Brain microvascular endothelial cell (primary cell): ENCODE measurements at regions not wholly inside any gene's neighbourhood (a gene's known extent, or its start where the extent isn't known, plus 50 kb on each side); places are given as distances from the start of the nearest gene placed in this dataset.
A peak's percentile ranks its signal among the peaks of the same experiment; 100 is the strongest.

Experiments used
- DNase-seq: peaks from one replicate; pipeline ENCODE4 v3.0.0-alpha.2; 2020
- H3K27ac ChIP-seq: fragments of 250-450 bp; sonication (Bioruptor Pico); 2 replicates; pipeline ENCODE4 v1.5.1; 2020; ENCODE audit warnings: mild to moderate bottlenecking, moderate library complexity
- H3K27me3 ChIP-seq: fragments of 250-450 bp; sonication (Bioruptor Pico); replicated peaks from 2 replicates; pipeline ENCODE4 v1.5.1; 2020; ENCODE audit warnings: mild to moderate bottlenecking
- H3K36me3 ChIP-seq: fragments of 250-450 bp; sonication (Bioruptor Pico); replicated peaks from 2 replicates; pipeline ENCODE4 v1.5.1; 2020; ENCODE audit warnings: mild to moderate bottlenecking
- H3K4me3 ChIP-seq: 2 replicates; pipeline ENCODE4 v1.5.1; 2011; ENCODE audit warnings: low read depth, mild to moderate bottlenecking, control low read depth, low read length, moderate library complexity
- in situ Hi-C: cut with HindIII; loops from 2 replicates; pipeline ENCODE4 v1.10.0; 2017; ENCODE audit warnings: low sequenced_read_pairs, low pct_ligation_motif_present
- TF ChIP-seq, protein P1 (sequence below): IDR thresholded peaks from 2 replicates; pipeline ENCODE4 v1.5.1; 2011; ENCODE audit warnings: low read depth, mild to moderate bottlenecking, moderate library complexity, low read length, control low read depth, inconsistent platforms; ENCODE audit errors: missing control alignments

DNA sequence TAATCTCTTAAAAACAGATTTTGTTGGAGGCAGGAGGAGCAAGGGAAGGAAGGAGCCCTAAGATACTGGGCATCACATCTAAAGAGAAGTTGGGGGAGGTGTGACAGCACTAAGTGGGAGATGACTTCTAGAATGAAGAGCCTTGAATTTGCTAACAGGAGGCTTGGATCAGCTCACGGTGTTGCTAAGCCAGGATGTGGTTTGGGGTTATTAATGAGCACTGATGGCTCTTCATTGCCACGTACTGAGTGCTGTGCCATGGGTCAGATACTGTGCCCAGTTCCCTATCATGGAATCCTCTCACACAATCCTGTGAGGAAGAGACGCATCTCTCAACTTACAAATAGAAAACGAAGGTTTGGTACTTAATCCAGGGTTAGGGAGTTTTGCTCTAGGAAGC lies 78.5 kb downstream of the C7orf25 start:
- DNase-seq: no peak
- in situ Hi-C loops: no loop called here
- H3K36me3 ChIP-seq: no peaks in the 10 kb centered on the region
- TF ChIP-seq, protein P1, sequence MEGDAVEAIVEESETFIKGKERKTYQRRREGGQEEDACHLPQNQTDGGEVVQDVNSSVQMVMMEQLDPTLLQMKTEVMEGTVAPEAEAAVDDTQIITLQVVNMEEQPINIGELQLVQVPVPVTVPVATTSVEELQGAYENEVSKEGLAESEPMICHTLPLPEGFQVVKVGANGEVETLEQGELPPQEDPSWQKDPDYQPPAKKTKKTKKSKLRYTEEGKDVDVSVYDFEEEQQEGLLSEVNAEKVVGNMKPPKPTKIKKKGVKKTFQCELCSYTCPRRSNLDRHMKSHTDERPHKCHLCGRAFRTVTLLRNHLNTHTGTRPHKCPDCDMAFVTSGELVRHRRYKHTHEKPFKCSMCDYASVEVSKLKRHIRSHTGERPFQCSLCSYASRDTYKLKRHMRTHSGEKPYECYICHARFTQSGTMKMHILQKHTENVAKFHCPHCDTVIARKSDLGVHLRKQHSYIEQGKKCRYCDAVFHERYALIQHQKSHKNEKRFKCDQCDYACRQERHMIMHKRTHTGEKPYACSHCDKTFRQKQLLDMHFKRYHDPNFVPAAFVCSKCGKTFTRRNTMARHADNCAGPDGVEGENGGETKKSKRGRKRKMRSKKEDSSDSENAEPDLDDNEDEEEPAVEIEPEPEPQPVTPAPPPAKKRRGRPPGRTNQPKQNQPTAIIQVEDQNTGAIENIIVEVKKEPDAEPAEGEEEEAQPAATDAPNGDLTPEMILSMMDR: no peak
- H3K27me3 ChIP-seq: no peaks in the 10 kb centered on the region
- H3K4me3 ChIP-seq: no peak overlapping the region
- no peak overlapping the region for H3K27ac ChIP-seq

DNA sequence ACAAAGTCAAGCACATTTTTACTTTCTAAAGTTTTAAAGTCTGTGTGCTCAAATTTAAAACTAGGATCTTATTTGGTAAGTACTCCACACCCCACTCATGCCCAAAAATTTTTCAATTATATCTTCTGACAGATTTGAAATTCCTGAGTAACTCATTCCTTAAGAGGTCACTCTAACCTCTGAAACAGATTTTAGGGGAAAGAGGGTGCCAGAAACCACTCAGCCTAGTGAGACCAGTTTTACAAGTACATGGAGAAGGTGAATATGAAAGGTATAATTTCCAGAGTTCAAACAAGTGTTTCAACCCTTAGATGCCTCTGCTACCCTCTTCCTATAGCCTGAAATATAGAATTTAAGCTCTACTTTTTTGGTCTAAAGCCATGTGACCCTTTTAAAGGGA lies 79.2 kb downstream of the C7orf25 start:
- in situ Hi-C loops: no loop called here
- no peak for DNase-seq
- H3K4me3 ChIP-seq: no peak overlapping the region
- H3K27ac ChIP-seq: no peak overlapping the region
- no peaks in the 10 kb centered on the region for H3K36me3 ChIP-seq
- TF ChIP-seq, protein P1: no peak
- H3K27me3 ChIP-seq: no peaks in the 10 kb centered on the region

DNA sequence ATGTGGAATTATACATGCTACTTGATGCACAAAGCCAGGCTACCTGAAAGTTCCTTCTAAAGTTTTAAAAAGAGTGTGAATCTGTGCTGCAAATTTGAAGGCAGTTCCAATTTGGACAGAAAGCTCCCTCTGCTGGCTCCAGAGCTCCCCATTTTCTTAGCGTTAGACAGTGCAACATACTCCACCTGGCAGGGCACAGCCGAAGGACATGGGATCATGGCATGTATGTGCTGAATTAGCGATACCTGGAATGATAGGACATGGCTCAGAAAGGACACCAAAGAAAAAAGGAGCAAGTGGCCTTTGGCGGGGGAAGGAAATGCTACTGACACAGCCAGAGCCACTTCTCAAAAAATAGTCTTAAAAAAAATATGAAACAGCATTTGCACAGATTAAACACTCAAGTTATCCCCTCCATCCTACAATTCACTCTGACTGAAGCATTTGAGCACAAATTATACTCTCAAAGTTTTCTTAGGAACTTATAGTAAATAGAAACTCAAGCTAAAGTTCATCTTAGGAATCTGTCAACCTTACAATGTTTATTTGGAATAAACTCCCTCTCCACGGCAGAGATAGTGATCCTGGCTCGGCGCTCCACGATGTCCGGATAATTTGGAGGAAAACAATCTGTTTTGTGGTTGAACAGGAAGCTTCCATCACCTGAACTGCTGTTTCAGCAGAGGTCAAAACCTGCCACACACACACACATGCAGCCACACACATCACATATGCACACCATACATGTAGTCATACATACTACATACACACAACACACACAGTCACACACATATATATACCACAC lies 80.0 kb downstream of the C7orf25 start:
- TF ChIP-seq, protein P1: peak; percentile 84
- Histone ChIP-seq H3K27ac (no peak overlapping the region), H3K27me3 (no peaks in the 10 kb centered on the region), H3K4me3 (no peak overlapping the region), H3K36me3 (no peaks in the 10 kb centered on the region)
- in situ Hi-C loops: no loop called here
- DNase-seq: peak; percentile 48

DNA sequence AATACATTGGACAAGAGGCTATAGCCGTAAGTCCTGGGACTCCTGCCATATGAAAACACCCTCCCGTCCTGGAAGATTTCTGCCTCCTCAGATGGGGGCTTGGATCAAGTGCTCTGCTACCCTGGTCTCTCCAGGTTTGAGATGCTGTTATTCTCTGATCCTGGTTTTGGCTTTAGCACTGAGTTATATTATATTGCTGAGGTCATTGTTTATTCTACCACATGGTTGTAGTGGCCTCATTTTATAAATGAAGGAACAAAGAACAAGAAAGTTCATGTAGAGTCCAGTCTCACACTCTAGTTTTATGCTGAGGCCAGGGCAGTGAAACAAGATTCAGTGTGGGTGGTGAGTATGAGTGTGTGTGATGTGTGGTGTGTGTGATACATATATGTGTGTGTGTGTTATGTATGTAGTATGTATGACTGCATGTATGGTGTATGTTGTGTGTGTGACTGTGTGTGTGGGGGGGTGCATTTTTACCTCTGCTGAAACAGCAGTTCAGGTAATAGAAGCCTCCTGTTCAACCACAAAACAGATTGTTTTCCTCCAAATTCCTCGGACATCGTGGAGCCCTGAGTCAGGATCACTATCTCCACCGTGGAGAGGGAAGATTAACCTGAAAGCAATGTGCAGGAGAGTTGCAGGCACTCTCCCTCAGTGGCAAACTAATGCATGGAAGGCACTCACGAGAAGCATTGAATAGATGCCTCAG lies 80.7 kb downstream of the C7orf25 start:
- in situ Hi-C loops: no loop called here
- peak; percentile 40 for DNase-seq
- H3K27ac ChIP-seq: no peak overlapping the region
- no peak overlapping the region for H3K4me3 ChIP-seq
- TF ChIP-seq, protein P1: no peak
- no peaks in the 10 kb centered on the region for H3K36me3 ChIP-seq
- H3K27me3 ChIP-seq: no peaks in the 10 kb centered on the region

DNA sequence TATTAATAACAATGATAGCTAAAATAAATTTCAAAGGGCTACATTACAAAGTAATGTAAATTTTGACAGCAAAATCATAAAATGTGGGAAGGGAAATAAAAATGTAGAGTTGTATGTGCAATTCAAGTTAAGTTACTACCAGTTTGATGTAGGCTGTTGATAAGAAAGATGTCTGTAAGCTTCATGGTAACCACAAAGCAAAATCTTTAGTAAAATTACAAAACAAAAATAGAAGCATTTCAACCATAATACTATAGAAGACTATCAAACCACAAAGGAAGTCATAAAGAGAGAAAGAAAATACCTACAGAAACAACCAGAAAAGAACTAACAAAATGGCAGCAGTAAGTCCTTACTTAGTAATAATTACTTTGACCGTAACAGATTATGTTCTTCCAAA lies 99.1 kb downstream of the C7orf25 start:
- no peak for DNase-seq
- TF ChIP-seq, protein P1: no peak
- no peak overlapping the region for H3K4me3 ChIP-seq
- H3K27me3 ChIP-seq: no peaks in the 10 kb centered on the region
- H3K36me3 ChIP-seq: no peaks in the 10 kb centered on the region
- in situ Hi-C loops: no loop called here
- no peak overlapping the region for H3K27ac ChIP-seq

DNA sequence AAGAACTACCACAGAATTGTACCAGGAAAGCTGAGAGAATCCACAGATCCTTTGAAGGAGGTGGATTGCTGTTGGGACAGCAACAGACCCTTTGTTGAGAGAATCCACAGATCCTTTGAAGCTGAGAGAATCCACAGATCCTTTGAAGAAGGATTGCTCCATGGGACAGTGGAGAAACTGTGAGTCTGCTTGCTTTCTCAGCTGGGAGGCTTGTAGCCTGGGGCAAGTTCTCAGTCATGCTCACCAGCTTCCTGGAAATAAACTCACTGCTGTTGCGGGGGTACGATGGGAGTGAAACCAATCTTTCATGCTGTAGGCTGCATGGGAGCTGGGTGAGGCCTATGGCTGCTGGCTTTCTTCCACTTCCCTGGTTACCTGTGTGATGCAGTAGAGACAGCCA lies 106.3 kb downstream of the C7orf25 start:
- Histone ChIP-seq H3K4me3 (no peak overlapping the region), H3K27ac (no peak overlapping the region), H3K36me3 (no peaks in the 10 kb centered on the region), H3K27me3 (no peaks in the 10 kb centered on the region)
- DNase-seq: no peak
- in situ Hi-C loops: no loop called here
- TF ChIP-seq, protein P1: no peak
